Hepatocyte (in vitro differentiated cells): ENCODE measurements at regions not wholly inside any gene's neighbourhood (a gene's known extent, or its start where the extent isn't known, plus 50 kb on each side); places are given as distances from the start of the nearest gene placed in this dataset.

ENCODE experiments used
- DNase-seq: peaks from one replicate; pipeline ENCODE4 v3.0.0-alpha.2; 2016; ENCODE audit warnings: low spot score
- H2AFZ ChIP-seq: fragments of 200-600 bp; sonication (generic); 2 replicates; pipeline ENCODE4 v1.6.0; 2016; ENCODE audit warnings: antibody characterized with exemption, mild to moderate bottlenecking
- H3K27ac ChIP-seq: fragments of 200-600 bp; sonication (generic); 2 replicates; pipeline ENCODE4 v1.5.1; 2016; ENCODE audit warnings: mild to moderate bottlenecking
- H3K27me3 ChIP-seq: fragments of 200-600 bp; sonication (generic); 2 replicates; pipeline ENCODE4 v1.6.1; 2016
- H3K36me3 ChIP-seq: fragments of 200-600 bp; sonication (generic); replicated peaks from 2 replicates; pipeline ENCODE4 v1.5.1; 2016; ENCODE audit warnings: low read depth; ENCODE audit not compliant: insufficient read depth
- H3K4me1 ChIP-seq: fragments of 200-600 bp; sonication (generic); 2 replicates; pipeline ENCODE4 v1.5.1; 2016; ENCODE audit warnings: mild to moderate bottlenecking, moderate library complexity; ENCODE audit not compliant: insufficient read depth
- H3K4me2 ChIP-seq: fragments of 200-600 bp; sonication (generic); 2 replicates; pipeline ENCODE4 v1.6.0; 2016
- H3K4me3 ChIP-seq: fragments of 200-600 bp; sonication (generic); 2 replicates; pipeline ENCODE4 v1.5.1; 2016; ENCODE audit warnings: mild to moderate bottlenecking
- H3K79me2 ChIP-seq: fragments of 200-600 bp; sonication (generic); 2 replicates; pipeline ENCODE4 v1.6.0; 2017; ENCODE audit warnings: mild to moderate bottlenecking
- H3K9me2 ChIP-seq: fragments of 200-600 bp; sonication (generic); replicated peaks from 2 replicates; pipeline ENCODE4 v1.6.0; 2017; ENCODE audit warnings: mild to moderate bottlenecking; ENCODE audit not compliant: insufficient read depth
- H3K9me3 ChIP-seq: fragments of 200-600 bp; sonication (generic); 2 replicates; pipeline ENCODE4 v1.5.1; 2016; ENCODE audit warnings: low read depth, mild to moderate bottlenecking
- H4K20me1 ChIP-seq: fragments of 200-600 bp; sonication (generic); 2 replicates; pipeline ENCODE4 v1.6.0; 2016; ENCODE audit warnings: mild to moderate bottlenecking; ENCODE audit not compliant: insufficient read depth, poor library complexity, severe bottlenecking
- EZH2 ChIP-seq: fragments of 200-600 bp; sonication (generic); IDR thresholded peaks from 2 replicates; pipeline ENCODE4 v1.6.1; 2016; ENCODE audit warnings: antibody characterized with exemption, mild to moderate bottlenecking, borderline replicate concordance
- EZH2phosphoT487 ChIP-seq: fragments of 200-600 bp; sonication (generic); IDR thresholded peaks from one replicate; pipeline ENCODE4 v1.6.1; 2018; ENCODE audit warnings: antibody characterized with exemption, mild to moderate bottlenecking, low read depth, moderate library complexity; ENCODE audit not compliant: unreplicated experiment, severe bottlenecking
- WGBS: methylation state at CpG from one replicate; pipeline ENCODE4 v1.1.6; 2016; ENCODE audit warnings: low lambda C conversion rate; ENCODE audit errors: missing lambda C conversion rate; 5-methylcytosine and 5-hydroxymethylcytosine counted together
- TF ChIP-seq, protein P1 (sequence below): fragments of 200-600 bp; sonication (generic); IDR thresholded peaks from 2 replicates; pipeline ENCODE4 v1.5.1; 2016; ENCODE audit warnings: antibody characterized with exemption, mild to moderate bottlenecking; ENCODE audit not compliant: poor library complexity

DNA sequence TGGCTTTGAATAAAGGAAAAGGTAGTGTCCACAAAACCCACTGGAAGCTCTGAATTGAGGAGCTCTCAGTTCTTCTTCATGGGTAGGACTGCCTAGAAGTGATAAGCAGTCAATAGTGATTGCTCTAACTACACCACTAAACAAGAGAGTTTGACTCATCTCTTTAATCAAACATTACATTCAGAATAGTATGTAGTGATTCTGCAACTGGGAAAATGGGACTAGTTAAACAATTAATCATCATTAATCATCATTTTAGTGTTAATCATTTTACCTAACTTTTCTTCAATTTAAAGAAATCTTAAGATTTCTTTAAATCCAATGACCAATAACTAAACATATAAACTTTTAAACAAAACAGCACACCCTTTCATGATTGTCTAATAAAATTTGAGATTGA lies 484.0 kb upstream of the FZD8 start:
- Histone ChIP-seq H2AFZ (no peak overlapping the region), H3K4me1 (no peaks in the 10 kb centered on the region), H3K9me3 (no peaks in the 10 kb centered on the region), H3K9me2 (no peaks in the 10 kb centered on the region), H3K79me2 (no peaks in the 10 kb centered on the region), H3K4me3 (no peak overlapping the region), H3K27me3 (no peaks in the 10 kb centered on the region), H3K36me3 (no peaks in the 10 kb centered on the region), H4K20me1 (no peaks in the 10 kb centered on the region), H3K27ac (no peak overlapping the region), H3K4me2 (no peak overlapping the region)
- no peak for TF ChIP-seq EZH2phosphoT487
- TF ChIP-seq, protein P1, sequence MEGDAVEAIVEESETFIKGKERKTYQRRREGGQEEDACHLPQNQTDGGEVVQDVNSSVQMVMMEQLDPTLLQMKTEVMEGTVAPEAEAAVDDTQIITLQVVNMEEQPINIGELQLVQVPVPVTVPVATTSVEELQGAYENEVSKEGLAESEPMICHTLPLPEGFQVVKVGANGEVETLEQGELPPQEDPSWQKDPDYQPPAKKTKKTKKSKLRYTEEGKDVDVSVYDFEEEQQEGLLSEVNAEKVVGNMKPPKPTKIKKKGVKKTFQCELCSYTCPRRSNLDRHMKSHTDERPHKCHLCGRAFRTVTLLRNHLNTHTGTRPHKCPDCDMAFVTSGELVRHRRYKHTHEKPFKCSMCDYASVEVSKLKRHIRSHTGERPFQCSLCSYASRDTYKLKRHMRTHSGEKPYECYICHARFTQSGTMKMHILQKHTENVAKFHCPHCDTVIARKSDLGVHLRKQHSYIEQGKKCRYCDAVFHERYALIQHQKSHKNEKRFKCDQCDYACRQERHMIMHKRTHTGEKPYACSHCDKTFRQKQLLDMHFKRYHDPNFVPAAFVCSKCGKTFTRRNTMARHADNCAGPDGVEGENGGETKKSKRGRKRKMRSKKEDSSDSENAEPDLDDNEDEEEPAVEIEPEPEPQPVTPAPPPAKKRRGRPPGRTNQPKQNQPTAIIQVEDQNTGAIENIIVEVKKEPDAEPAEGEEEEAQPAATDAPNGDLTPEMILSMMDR = no peak
- TF ChIP-seq EZH2 = no peak
- DNase-seq = no peak

GRCh38 chr10:36119455-36119854 lies 477.4 kb upstream of the FZD8 start:
- no peak overlapping the region for H2AFZ ChIP-seq
- no peak for DNase-seq
- H3K79me2 ChIP-seq = no peaks in the 10 kb centered on the region
- H3K36me3 ChIP-seq = no peaks in the 10 kb centered on the region
- TF ChIP-seq EZH2phosphoT487 (no peak), EZH2 (no peak)
- TF ChIP-seq, protein P1 = no peak
- H3K27me3 ChIP-seq = no peaks in the 10 kb centered on the region
- H3K9me2 ChIP-seq = no peaks in the 10 kb centered on the region
- H3K4me3 ChIP-seq = no peak overlapping the region
- no peaks in the 10 kb centered on the region for H4K20me1 ChIP-seq
- no peak overlapping the region for H3K4me2 ChIP-seq
- no peaks in the 10 kb centered on the region for H3K9me3 ChIP-seq
- WGBS = 87% methylated on average over 5 of the region's 5 CpGs
- no peak overlapping the region for H3K27ac ChIP-seq
- peaks cover 27% of the 10 kb centered on the region for H3K4me1 ChIP-seq

GRCh38 chr10:36118314-36118713 lies 476.2 kb upstream of the FZD8 start:
- Histone ChIP-seq H3K27me3 (no peaks in the 10 kb centered on the region), H3K9me2 (no peaks in the 10 kb centered on the region), H3K36me3 (no peaks in the 10 kb centered on the region), H3K9me3 (no peaks in the 10 kb centered on the region), H3K4me3 (no peak overlapping the region), H4K20me1 (no peaks in the 10 kb centered on the region), H3K4me2 (no peak overlapping the region), H3K4me1 (peaks cover 32% of the 10 kb centered on the region), H2AFZ (no peak overlapping the region), H3K27ac (no peak overlapping the region), H3K79me2 (no peaks in the 10 kb centered on the region)
- WGBS = 81% methylated on average over 7 of the region's 7 CpGs
- DNase-seq = no peak
- no peak for TF ChIP-seq EZH2
- no peak for TF ChIP-seq EZH2phosphoT487
- TF ChIP-seq, protein P1 = no peak

DNA sequence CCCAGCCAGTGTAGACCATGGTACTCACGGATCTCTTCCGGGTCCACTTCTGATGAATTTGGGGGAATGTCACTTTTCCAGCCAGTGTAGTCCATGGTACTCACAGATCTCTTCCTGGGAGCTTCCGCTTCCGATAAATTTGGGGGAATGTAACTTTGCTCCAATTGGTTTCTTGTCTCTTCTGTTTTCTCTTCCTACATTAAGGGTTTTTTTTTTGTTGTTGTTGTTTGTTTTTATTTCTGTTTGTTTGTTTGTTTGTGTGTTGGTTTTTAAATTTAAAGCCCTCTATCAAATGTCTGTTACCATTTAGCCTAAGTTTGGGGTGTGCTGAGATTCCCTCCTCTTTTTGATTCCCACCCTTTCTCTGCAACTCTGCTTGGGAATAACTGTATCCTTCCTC lies 475.8 kb upstream of the FZD8 start:
- Histone ChIP-seq H3K9me2 (no peaks in the 10 kb centered on the region), H3K4me2 (no peak overlapping the region), H3K4me1 (peaks cover 32% of the 10 kb centered on the region), H3K36me3 (no peaks in the 10 kb centered on the region), H3K27me3 (no peaks in the 10 kb centered on the region), H3K9me3 (no peaks in the 10 kb centered on the region), H3K79me2 (no peaks in the 10 kb centered on the region), H4K20me1 (no peaks in the 10 kb centered on the region), H3K4me3 (no peak overlapping the region), H2AFZ (no peak overlapping the region), H3K27ac (no peak overlapping the region)
- TF ChIP-seq EZH2 = no peak
- TF ChIP-seq, protein P1 = no peak
- no peak for TF ChIP-seq EZH2phosphoT487
- 60% methylated on average over 4 of the region's 4 CpGs for WGBS
- DNase-seq = no peak
